ENCODE measurements at regions not wholly inside any gene's neighbourhood (a gene's known extent, or its start where the extent isn't known, plus 50 kb on each side); places are given as distances from the start of the nearest gene placed in this dataset.
"Not testable (repeated sequence)": the region's sequence is repeated elsewhere in the genome, so short reads cannot be mapped to it uniquely, and the experiment has no call there.

DNA sequence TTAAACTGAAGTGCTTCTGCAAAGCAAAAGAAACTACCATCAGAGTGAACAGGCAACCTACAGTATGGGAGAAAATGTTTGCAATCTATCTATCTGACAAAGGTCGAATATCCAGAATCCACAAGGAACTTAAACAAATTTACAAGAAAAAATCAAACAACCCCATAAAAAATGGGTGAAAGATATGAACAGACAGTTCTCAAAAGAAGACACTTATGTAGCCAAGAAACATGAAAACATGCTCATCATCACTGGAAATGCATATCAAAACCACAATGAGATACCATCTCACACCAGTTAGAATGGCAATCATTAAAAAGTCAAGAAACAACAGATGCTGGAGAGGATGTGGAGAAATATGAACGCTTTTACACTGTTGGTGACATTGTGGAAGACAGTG lies 165.4 kb downstream of the CRPPA start:
- TF ChIP-seq, protein P1, sequence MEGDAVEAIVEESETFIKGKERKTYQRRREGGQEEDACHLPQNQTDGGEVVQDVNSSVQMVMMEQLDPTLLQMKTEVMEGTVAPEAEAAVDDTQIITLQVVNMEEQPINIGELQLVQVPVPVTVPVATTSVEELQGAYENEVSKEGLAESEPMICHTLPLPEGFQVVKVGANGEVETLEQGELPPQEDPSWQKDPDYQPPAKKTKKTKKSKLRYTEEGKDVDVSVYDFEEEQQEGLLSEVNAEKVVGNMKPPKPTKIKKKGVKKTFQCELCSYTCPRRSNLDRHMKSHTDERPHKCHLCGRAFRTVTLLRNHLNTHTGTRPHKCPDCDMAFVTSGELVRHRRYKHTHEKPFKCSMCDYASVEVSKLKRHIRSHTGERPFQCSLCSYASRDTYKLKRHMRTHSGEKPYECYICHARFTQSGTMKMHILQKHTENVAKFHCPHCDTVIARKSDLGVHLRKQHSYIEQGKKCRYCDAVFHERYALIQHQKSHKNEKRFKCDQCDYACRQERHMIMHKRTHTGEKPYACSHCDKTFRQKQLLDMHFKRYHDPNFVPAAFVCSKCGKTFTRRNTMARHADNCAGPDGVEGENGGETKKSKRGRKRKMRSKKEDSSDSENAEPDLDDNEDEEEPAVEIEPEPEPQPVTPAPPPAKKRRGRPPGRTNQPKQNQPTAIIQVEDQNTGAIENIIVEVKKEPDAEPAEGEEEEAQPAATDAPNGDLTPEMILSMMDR (conservative IDR thresholded peaks at IDR 0.05 in 1 of 2, IDR thresholded peaks at IDR 0.05 in 1 of 2; ENCODE audit: low read depth in 1 of 2, low read length in 2 of 2), result not testable (repeated sequence)
- TF ChIP-seq EZH2 (IDR thresholded peaks at IDR 0.05; ENCODE audit: low read length, missing control alignments), result not testable (repeated sequence)
